ENCODE measurements at regions not wholly inside any gene's neighbourhood (a gene's known extent, or its start where the extent isn't known, plus 50 kb on each side); places are given as distances from the start of the nearest gene placed in this dataset.

- no peak for TF ChIP-seq CTCF (IDR thresholded peaks at IDR 0.05; ENCODE audit: insufficient read depth, low read depth, low read length)
- peaks cover 11% of the 10 kb centered on the region for H3K27me3 ChIP-seq (ENCODE audit: control insufficient read depth, insufficient read depth, low read length)
- POLR2A ChIA-PET = no interaction called here
- DNase-seq (ENCODE audit: low read depth) = no peak
- no peak overlapping the region for H3K4me3 ChIP-seq (ENCODE audit: low read depth, low read length)
- CTCF ChIA-PET = no interaction called here
- no peaks in the 10 kb centered on the region for H3K36me3 ChIP-seq (ENCODE audit: control insufficient read depth, insufficient read depth, low read length)
Observed at GRCh38 chr2:236993286-236993685, 92.4 kb upstream of the COPS8 start.

GRCh38 chr2:236994361-236994760 lies 91.3 kb upstream of the COPS8 start:
- TF ChIP-seq CTCF (IDR thresholded peaks at IDR 0.05; ENCODE audit: insufficient read depth, low read depth, low read length) = no peak
- H3K27me3 ChIP-seq (ENCODE audit: control insufficient read depth, insufficient read depth, low read length) = peaks cover 6% of the 10 kb centered on the region
- no peaks in the 10 kb centered on the region for H3K36me3 ChIP-seq (ENCODE audit: control insufficient read depth, insufficient read depth, low read length)
- DNase-seq (ENCODE audit: low read depth) = no peak
- CTCF ChIA-PET = interaction anchor here (0.6 to 1.0 kb wide), 2 partner anchors 16 to 626 kb away, joined by 3 to 4 read pairs; no protein-coding TSS in a partner anchor
- POLR2A ChIA-PET = no interaction called here
- no peak overlapping the region for H3K4me3 ChIP-seq (ENCODE audit: low read depth, low read length)

- H3K27me3 ChIP-seq (ENCODE audit: control insufficient read depth, insufficient read depth, low read length) = peaks cover 2% of the 10 kb centered on the region; the same call in 1 of the 2 replicates
- POLR2A ChIA-PET = no interaction called here
- no peak overlapping the region for H3K4me3 ChIP-seq (ENCODE audit: low read depth, low read length)
- CTCF ChIA-PET = interaction anchor here (0.9 kb wide), 1 partner anchor 18 kb away, joined by 4 read pairs; no protein-coding TSS in a partner anchor
- no peak for DNase-seq (ENCODE audit: low read depth)
- no peaks in the 10 kb centered on the region for H3K36me3 ChIP-seq (ENCODE audit: control insufficient read depth, insufficient read depth, low read length)
- no peak for TF ChIP-seq CTCF (IDR thresholded peaks at IDR 0.05; ENCODE audit: insufficient read depth, low read depth, low read length)
Observed at GRCh38 chr2:236997069-236997715, 88.5 kb upstream of the COPS8 start.

- Histone ChIP-seq H3K27me3 (ENCODE audit: control insufficient read depth, insufficient read depth, low read length) (no peaks in the 10 kb centered on the region; the same call in 1 of the 2 replicates), H3K4me3 (ENCODE audit: low read depth, low read length) (no peak overlapping the region), H3K36me3 (ENCODE audit: control insufficient read depth, insufficient read depth, low read length) (no peaks in the 10 kb centered on the region)
- TF ChIP-seq CTCF (IDR thresholded peaks at IDR 0.05; ENCODE audit: insufficient read depth, low read depth, low read length) = no peak
- CTCF ChIA-PET = interaction anchor here (0.7 to 1.5 kb wide), 3 partner anchors 14 to 42 kb away, joined by 3 to 4 read pairs (median 3); no protein-coding TSS in a partner anchor
- POLR2A ChIA-PET = no interaction called here
- no peak for DNase-seq (ENCODE audit: low read depth)
Observed at GRCh38 chr2:236998236-236998635, 87.5 kb upstream of the COPS8 start.

GRCh38 chr2:236998758-236999157 lies 86.9 kb upstream of the COPS8 start:
- no peak for DNase-seq (ENCODE audit: low read depth)
- TF ChIP-seq CTCF (IDR thresholded peaks at IDR 0.05; ENCODE audit: insufficient read depth, low read depth, low read length) = no peak

More at GRCh38 chr2:236998758-236999157, 86.9 kb upstream of the COPS8 start:
- ChIA-PET POLR2A (no interaction called here), CTCF (interaction anchor here (1.2 to 1.5 kb wide), 2 partner anchors 13 to 43 kb away, joined by 3 to 4 read pairs; no protein-coding TSS in a partner anchor)
- H3K27me3 ChIP-seq (ENCODE audit: control insufficient read depth, insufficient read depth, low read length) = no peaks in the 10 kb centered on the region; the same call in 1 of the 2 replicates
- no peak overlapping the region for H3K4me3 ChIP-seq (ENCODE audit: low read depth, low read length)
- no peaks in the 10 kb centered on the region for H3K36me3 ChIP-seq (ENCODE audit: control insufficient read depth, insufficient read depth, low read length)
